GM20000 (cell line): ENCODE measurements at regions not wholly inside any gene's neighbourhood (a gene's known extent, or its start where the extent isn't known, plus 50 kb on each side); places are given as distances from the start of the nearest gene placed in this dataset.

Experiments used
- DNase-seq: peaks from one replicate; pipeline ENCODE4 v3.0.0; 2012; ENCODE audit warnings: low spot score
- TF ChIP-seq, protein P1 (sequence below): IDR thresholded peaks from 2 replicates; pipeline ENCODE4 v1.5.1; 2012; ENCODE audit warnings: mild to moderate bottlenecking, control low read depth; ENCODE audit errors: extremely low read depth, missing control alignments

DNA sequence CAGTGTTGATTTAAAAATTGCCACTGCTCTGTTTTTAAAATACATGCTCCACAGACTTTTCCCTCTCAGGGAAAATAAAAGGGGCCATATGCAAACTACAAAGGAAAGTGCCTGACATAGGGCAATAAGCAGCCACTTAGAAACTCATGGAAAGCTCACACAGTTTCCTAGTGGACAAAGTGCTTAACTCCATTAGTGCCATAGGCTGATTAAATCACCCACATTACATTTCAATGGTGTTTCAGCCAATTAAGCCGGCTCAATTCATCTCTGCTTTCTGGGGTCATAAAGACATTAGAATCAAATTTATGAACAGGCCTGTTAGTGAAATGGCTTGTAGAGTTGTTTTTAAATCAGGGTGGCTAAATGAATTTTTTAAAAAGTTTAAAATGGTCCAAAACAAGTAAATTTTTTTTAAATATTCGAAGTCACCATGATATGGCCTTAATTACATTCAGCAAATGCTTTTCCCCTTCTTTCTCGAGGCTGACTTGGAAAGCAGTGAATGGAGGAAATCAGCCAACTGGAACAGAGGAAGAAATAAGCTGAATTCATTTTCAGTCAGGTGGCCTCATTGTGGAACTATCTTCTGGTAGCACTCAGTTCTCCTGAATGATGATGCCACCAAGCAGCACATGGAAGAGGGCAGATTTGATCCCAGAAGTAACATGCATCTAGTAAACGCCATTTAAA is 2305.1 kb upstream of the AGA start:
- TF ChIP-seq, protein P1, sequence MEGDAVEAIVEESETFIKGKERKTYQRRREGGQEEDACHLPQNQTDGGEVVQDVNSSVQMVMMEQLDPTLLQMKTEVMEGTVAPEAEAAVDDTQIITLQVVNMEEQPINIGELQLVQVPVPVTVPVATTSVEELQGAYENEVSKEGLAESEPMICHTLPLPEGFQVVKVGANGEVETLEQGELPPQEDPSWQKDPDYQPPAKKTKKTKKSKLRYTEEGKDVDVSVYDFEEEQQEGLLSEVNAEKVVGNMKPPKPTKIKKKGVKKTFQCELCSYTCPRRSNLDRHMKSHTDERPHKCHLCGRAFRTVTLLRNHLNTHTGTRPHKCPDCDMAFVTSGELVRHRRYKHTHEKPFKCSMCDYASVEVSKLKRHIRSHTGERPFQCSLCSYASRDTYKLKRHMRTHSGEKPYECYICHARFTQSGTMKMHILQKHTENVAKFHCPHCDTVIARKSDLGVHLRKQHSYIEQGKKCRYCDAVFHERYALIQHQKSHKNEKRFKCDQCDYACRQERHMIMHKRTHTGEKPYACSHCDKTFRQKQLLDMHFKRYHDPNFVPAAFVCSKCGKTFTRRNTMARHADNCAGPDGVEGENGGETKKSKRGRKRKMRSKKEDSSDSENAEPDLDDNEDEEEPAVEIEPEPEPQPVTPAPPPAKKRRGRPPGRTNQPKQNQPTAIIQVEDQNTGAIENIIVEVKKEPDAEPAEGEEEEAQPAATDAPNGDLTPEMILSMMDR, result no peak
- no peak for DNase-seq

DNA sequence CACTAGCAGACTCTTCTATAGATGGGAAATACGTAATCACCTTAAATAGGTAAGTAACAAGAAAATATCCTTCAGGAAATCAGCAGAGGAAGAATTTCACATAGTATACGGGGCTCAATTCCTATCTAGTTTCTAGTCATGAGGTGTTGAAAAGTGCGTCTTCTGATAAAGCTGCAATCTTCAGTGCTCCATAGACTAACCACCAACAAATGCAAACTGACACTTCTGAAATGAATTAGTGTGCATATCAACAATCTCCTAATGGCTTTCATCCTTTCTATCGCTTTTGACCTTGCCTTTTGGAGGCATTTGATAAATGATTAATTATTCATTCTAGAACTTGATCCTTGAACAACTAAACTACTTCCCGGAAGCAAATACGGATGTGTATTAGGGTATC is 2306.6 kb upstream of the AGA start:
- no peak for DNase-seq
- TF ChIP-seq, protein P1, result no peak

DNA sequence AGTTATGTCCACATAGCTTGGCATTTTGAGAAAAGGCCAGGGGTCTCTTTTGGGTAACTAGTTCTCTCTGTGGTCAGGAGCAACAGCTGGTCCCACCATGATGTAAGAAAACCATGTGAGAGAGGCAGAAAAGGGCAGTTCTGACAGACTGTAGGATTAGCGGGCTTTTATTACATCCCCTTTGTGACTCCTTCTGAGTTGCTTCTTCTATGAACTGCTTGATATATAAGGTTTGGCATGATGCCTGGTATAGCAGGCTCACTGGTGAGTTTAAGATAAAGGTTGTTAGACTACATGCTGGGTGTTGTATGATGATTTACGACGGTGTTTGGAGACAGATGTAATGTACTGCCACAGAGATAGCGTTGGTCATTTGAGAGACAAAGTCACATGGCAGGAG is 2308.1 kb upstream of the AGA start:
- TF ChIP-seq, protein P1, result no peak
- no peak for DNase-seq

DNA sequence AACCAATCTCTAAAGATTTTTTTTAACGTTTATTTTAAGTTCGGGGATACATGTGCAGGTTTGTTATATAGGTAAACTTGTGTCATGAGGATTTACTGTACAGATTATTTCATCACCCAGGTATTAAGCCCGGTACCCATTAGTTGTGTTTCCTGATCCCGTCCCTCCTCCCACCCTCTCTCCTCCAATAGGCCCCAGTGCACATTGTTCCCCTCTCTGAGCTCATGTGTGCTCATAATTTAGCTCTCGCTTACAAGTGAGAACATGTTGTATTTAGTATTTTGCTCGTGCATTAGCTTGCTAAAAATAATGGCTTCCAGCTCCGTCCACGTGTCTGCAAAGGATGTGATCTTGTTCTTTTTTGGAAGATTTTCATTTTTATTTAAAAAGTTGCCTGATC is 2309.4 kb upstream of the AGA start:
- TF ChIP-seq, protein P1, result no peak
- DNase-seq, result no peak

DNA sequence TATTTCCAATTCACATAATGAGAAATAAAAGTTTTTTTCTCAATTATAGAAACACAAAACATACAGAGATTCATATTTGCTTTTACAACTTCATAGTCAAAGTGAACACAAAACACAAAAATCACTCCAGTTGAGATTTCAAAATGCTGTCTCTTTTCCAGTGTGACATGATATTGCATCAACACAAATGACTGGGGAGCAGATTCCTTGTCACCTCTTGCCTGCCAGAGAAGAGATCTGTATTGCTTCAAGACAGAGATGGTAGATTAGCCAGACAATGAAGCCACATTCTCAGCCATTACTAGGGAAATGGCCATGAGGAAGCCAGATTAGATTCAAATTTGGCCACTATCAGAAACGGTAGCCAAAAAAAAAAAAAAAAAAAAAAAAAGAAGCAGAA is 2313.1 kb upstream of the AGA start:
- TF ChIP-seq, protein P1, result no peak
- no peak for DNase-seq

DNA sequence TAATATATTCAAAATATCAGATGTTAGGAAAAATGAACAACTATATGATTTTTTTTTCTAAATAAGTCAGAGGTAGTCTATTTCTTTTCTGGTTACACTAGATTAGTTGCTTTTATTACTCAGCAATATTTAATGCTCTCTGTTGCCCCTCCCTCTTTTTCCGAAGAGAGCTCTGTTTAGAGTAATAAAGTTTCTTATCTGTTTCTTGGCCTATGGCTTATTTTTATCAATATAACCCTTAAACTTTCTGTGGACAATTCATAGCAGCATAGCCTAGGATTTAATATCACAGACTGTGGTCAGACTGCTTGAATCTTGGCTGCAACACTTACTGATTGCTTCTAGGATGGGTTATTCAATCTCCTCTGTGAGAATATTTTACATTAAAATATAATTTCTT is 2315.4 kb upstream of the AGA start:
- TF ChIP-seq, protein P1, result no peak
- DNase-seq, result no peak

DNA sequence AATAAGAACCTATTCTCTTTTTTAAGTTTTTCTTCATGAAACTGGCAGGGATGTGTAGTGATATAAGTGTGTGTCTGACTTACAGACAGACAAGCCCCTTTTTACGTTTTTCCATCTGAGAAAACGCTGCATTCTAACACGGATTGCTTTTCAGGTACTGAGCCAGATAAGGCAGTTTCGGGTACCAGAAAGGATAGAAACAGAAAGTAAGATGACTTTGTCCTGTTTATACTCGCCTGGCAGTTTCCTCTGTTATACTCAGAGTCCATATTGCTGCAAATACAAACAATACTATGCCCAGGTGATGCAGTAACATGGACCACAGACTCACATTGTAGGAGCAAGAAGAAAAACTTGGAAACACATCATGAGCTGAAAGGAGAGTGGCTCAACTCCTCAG is 2320.6 kb upstream of the AGA start:
- DNase-seq, result no peak
- TF ChIP-seq, protein P1, result no peak
